Kidney (tissue), 13 donors: ENCODE measurements at regions not wholly inside any gene's neighbourhood (a gene's known extent, or its start where the extent isn't known, plus 50 kb on each side); places are given as distances from the start of the nearest gene placed in this dataset.

Experiments
- DNase-seq, 5 donors: peaks; one replicate each; pipeline ENCODE4 v3.0.0-alpha.2; 2013 to 2020
- FAIRE-seq: peaks from 2 replicates; lab custom pipeline; 2012; peaks lifted over from hg19 to GRCh38; lab: Jason Lieb, UNC
- H3K27ac ChIP-seq, 2 donors: one replicate each; pipeline ENCODE4 v1.7.0; 2013; ENCODE audit warnings: low read depth in 2 of 2, low read length in 2 of 2, inconsistent platforms in 1 of 2
- H3K27me3 ChIP-seq: one replicate; pipeline ENCODE4 v1.7.1; 2013; ENCODE audit warnings: low read length, inconsistent platforms; ENCODE audit not compliant: control insufficient read depth, insufficient read depth
- H3K36me3 ChIP-seq, 3 donors: one replicate each; pipeline versions ENCODE4 v1.7.0 to v1.7.1; 2013; ENCODE audit warnings: low read length in 3 of 3, control low read depth in 1 of 3, inconsistent platforms in 1 of 3; ENCODE audit not compliant: insufficient read depth in 3 of 3, control insufficient read depth in 2 of 3
- H3K4me1 ChIP-seq, 3 donors: one replicate each; pipeline versions ENCODE4 v1.7.0 to v1.7.1; 2013; ENCODE audit warnings: low read length in 3 of 3, inconsistent platforms in 1 of 3, low read depth in 1 of 3; ENCODE audit not compliant: control insufficient read depth in 2 of 3, insufficient read depth in 2 of 3
- H3K4me3 ChIP-seq, 3 donors: one replicate each; pipeline versions ENCODE4 v1.7.0 to v1.8.1; 2013; ENCODE audit warnings: low read length in 3 of 3, control low read depth in 1 of 3, inconsistent platforms in 1 of 3
- H3K9ac ChIP-seq, 3 donors: one replicate each; pipeline versions ENCODE4 v1.7.0 to v1.7.1; 2013; ENCODE audit warnings: low read length in 3 of 3, control low read depth in 1 of 3, inconsistent platforms in 1 of 3
- H3K9me3 ChIP-seq, 3 donors: one replicate each; pipeline versions ENCODE4 v1.7.0 to v1.7.1; 2013; ENCODE audit warnings: low read length in 3 of 3, control low read depth in 1 of 3, inconsistent platforms in 1 of 3; ENCODE audit not compliant: control insufficient read depth in 2 of 3, insufficient read depth in 1 of 3
- CTCF ChIP-seq: IDR thresholded peaks from 3 replicates; pipeline ENCODE4 v1.5.1; 2012; ENCODE audit warnings: mild to moderate bottlenecking, moderate library complexity, borderline replicate concordance; ENCODE audit not compliant: insufficient read depth; ENCODE audit errors: extremely low read depth
- intact Hi-C: fragments of 100-400 bp; cut with DNase I; formaldehyde crosslinking; loops from one replicate; pipeline ENCODE4 v1.11.1; 2022
- donor health status: control.
- donor health status: control.
- donor health status: control.
- donor health status: control.
- donor health status: control.
- donor health status: DM: yes; HTN: yes; CAD: no.
- donor health status: Normal renal cell carcinoma (clear cell type).

GRCh38 chr3:59121346-59122144 lies 71.7 kb upstream of the CFAP20DC start:
- no peak overlapping the region for H3K27ac ChIP-seq
- no peaks in the 10 kb centered on the region for H3K27me3 ChIP-seq
- intact Hi-C loops, result no loop called here
- H3K9ac ChIP-seq, result no peak overlapping the region
- TF ChIP-seq CTCF, result no peak
- no peaks in the 10 kb centered on the region for H3K4me1 ChIP-seq
- H3K36me3 ChIP-seq, result no peaks in the 10 kb centered on the region
- no peak overlapping the region for H3K4me3 ChIP-seq
- peaks cover 0 to 3% (median 0%) of the 10 kb centered on the region in 3 donors for H3K9me3 ChIP-seq
- no peak for FAIRE-seq
- DNase-seq, result no peak

DNA sequence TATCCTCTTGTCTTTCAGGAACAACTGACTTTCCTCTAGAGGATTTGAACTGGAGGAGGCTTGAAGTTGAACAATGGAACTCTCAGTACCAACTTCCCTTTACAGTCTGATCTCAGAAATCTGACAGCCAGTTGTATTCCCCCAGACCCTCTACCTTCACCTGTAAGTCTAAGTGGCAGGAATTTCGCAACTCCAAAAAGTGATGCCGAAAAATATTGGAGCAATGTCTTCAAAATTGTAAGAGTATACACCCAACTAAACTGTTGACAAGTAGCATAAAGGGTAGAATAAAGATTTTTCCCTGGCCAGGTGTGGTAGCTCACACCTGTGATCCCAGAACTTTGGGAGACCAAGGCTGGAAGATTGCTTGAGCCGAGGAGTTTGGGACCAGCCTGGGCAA lies 69.1 kb upstream of the CFAP20DC start:
- no peaks in the 10 kb centered on the region for H3K36me3 ChIP-seq
- H3K9me3 ChIP-seq, result peaks cover 0 to 3% (median 0%) of the 10 kb centered on the region in 3 donors
- H3K27ac ChIP-seq, result no peak overlapping the region
- H3K9ac ChIP-seq, result no peak overlapping the region
- H3K4me1 ChIP-seq, result no peaks in the 10 kb centered on the region
- H3K27me3 ChIP-seq, result no peaks in the 10 kb centered on the region
- FAIRE-seq (no peak), DNase-seq (no peak)
- intact Hi-C loops, result no loop called here
- TF ChIP-seq CTCF, result no peak
- no peak overlapping the region for H3K4me3 ChIP-seq

GRCh38 chr3:59117396-59117795 lies 67.6 kb upstream of the CFAP20DC start:
- no peak for TF ChIP-seq CTCF

GRCh38 chr3:59116233-59116537 lies 66.4 kb upstream of the CFAP20DC start:
- Histone ChIP-seq H3K4me1 (no peaks in the 10 kb centered on the region), H3K27me3 (no peaks in the 10 kb centered on the region), H3K9me3 (no peaks in the 10 kb centered on the region), H3K27ac (no peak overlapping the region), H3K4me3 (no peak overlapping the region), H3K36me3 (no peaks in the 10 kb centered on the region), H3K9ac (no peak overlapping the region)
- no peak for TF ChIP-seq CTCF
- DNase-seq (no peak), FAIRE-seq (no peak)
- intact Hi-C loops, result no loop called here

More at GRCh38 chr3:59117396-59117795, 67.6 kb upstream of the CFAP20DC start:
- Histone ChIP-seq H3K27me3 (no peaks in the 10 kb centered on the region), H3K27ac (no peak overlapping the region), H3K9me3 (no peaks in the 10 kb centered on the region), H3K36me3 (no peaks in the 10 kb centered on the region), H3K9ac (no peak overlapping the region), H3K4me1 (no peaks in the 10 kb centered on the region), H3K4me3 (no peak overlapping the region)
- DNase-seq (no peak), FAIRE-seq (no peak)
- intact Hi-C loops, result no loop called here
